H9 (cell line): ENCODE measurements at regions not wholly inside any gene's neighbourhood (a gene's known extent, or its start where the extent isn't known, plus 50 kb on each side); places are given as distances from the start of the nearest gene placed in this dataset.

Experiments used
- DNase-seq: peaks from one replicate; pipeline ENCODE4 v3.0.0-alpha.2; 2017
- H2AFZ ChIP-seq: one replicate; pipeline ENCODE4 v1.6.1; 2013; ENCODE audit warnings: mild to moderate bottlenecking, low read length, control low read depth, moderate library complexity
- H2AK5ac ChIP-seq: 2 replicates; pipeline ENCODE4 v1.6.1; 2013; ENCODE audit warnings: low read length, control low read depth, mixed read lengths; ENCODE audit not compliant: insufficient read length
- H2BK120ac ChIP-seq: one replicate; pipeline ENCODE4 v1.6.1; 2013; ENCODE audit warnings: low read depth, mild to moderate bottlenecking, low read length, control low read depth, inconsistent platforms; ENCODE audit not compliant: poor library complexity, severe bottlenecking
- H2BK12ac ChIP-seq: 2 replicates; pipeline ENCODE4 v1.6.1; 2013; ENCODE audit warnings: low read length, control low read depth, mixed read lengths, low read depth; ENCODE audit not compliant: insufficient read length
- H2BK15ac ChIP-seq: 2 replicates; pipeline ENCODE4 v1.6.1; 2013; ENCODE audit warnings: low read depth, low read length, control low read depth
- H2BK20ac ChIP-seq: one replicate; pipeline ENCODE4 v1.6.1; 2013; ENCODE audit warnings: low read depth, mild to moderate bottlenecking, low read length, control low read depth, inconsistent platforms; ENCODE audit not compliant: poor library complexity, severe bottlenecking
- H2BK5ac ChIP-seq: 2 replicates; pipeline ENCODE4 v1.6.1; 2013; ENCODE audit warnings: low read length, control low read depth, mixed read lengths; ENCODE audit not compliant: insufficient read length
- H3K14ac ChIP-seq: 2 replicates; pipeline ENCODE4 v1.6.1; 2013; ENCODE audit warnings: low read length, control low read depth; ENCODE audit not compliant: insufficient read depth
- H3K18ac ChIP-seq: 2 replicates; pipeline ENCODE4 v1.6.1; 2013; ENCODE audit warnings: low read depth, mild to moderate bottlenecking, mixed read lengths, low read length, control low read depth; ENCODE audit not compliant: insufficient read length
- H3K23ac ChIP-seq: 2 replicates; pipeline ENCODE4 v1.6.1; 2013; ENCODE audit warnings: low read length, control low read depth, mixed read lengths, low read depth; ENCODE audit not compliant: insufficient read length
- H3K23me2 ChIP-seq: 2 replicates; pipeline ENCODE4 v1.6.1; 2013; ENCODE audit warnings: low read depth, mild to moderate bottlenecking, mixed read lengths, low read length, control low read depth; ENCODE audit not compliant: insufficient read length, poor library complexity, severe bottlenecking
- H3K27ac ChIP-seq: 2 replicates; pipeline ENCODE4 v1.5.1; 2013; ENCODE audit warnings: low read length, control low read depth, mixed read lengths, low read depth; ENCODE audit not compliant: insufficient read length
- H3K27me3 ChIP-seq: 2 replicates; pipeline ENCODE4 v1.6.1; 2013; ENCODE audit warnings: low read length, control low read depth, inconsistent platforms; ENCODE audit not compliant: insufficient read depth
- H3K4ac ChIP-seq: 2 replicates; pipeline ENCODE4 v1.6.1; 2013; ENCODE audit warnings: low read depth, mild to moderate bottlenecking, control low read depth, inconsistent platforms, low read length, moderate library complexity
- H3K4me1 ChIP-seq: 2 replicates; pipeline ENCODE4 v1.6.1; 2013; ENCODE audit warnings: low read length, control low read depth, inconsistent platforms; ENCODE audit not compliant: insufficient read depth
- H3K4me2 ChIP-seq: 2 replicates; pipeline ENCODE4 v1.6.1; 2013; ENCODE audit warnings: low read length, control low read depth, mixed read lengths; ENCODE audit not compliant: insufficient read length, insufficient read depth
- H3K56ac ChIP-seq: 2 replicates; pipeline ENCODE4 v1.6.1; 2013; ENCODE audit warnings: low read depth, mild to moderate bottlenecking, mixed read lengths, low read length, control low read depth; ENCODE audit not compliant: insufficient read length
- H3K79me1 ChIP-seq: 2 replicates; pipeline ENCODE4 v1.6.1; 2013; ENCODE audit warnings: low read depth, mild to moderate bottlenecking, moderate library complexity, low read length, control low read depth, inconsistent platforms; ENCODE audit not compliant: insufficient read depth, poor library complexity, severe bottlenecking
- H3K79me2 ChIP-seq: 2 replicates; pipeline ENCODE4 v1.6.1; 2013; ENCODE audit warnings: low read length, control low read depth, inconsistent platforms; ENCODE audit not compliant: insufficient read depth
- H3K9ac ChIP-seq: 2 replicates; pipeline ENCODE4 v1.6.1; 2013; ENCODE audit warnings: low read length, control low read depth, mixed read lengths; ENCODE audit not compliant: insufficient read length; ENCODE audit errors: extremely low read depth
- H3K9me3 ChIP-seq: one replicate; pipeline ENCODE4 v1.6.1; 2013; ENCODE audit warnings: low read depth, low read length, inconsistent platforms; ENCODE audit not compliant: control insufficient read depth
- H3T11ph ChIP-seq: one replicate; pipeline ENCODE4 v1.6.1; 2013; ENCODE audit warnings: mild to moderate bottlenecking, low read length, control low read depth, inconsistent platforms
- H4K20me1 ChIP-seq: one replicate; pipeline ENCODE4 v1.6.1; 2013; ENCODE audit not compliant: control insufficient read depth, insufficient read length, insufficient read depth
- H4K5ac ChIP-seq: 2 replicates; pipeline ENCODE4 v1.6.1; 2013; ENCODE audit warnings: low read depth, mild to moderate bottlenecking, mixed read lengths, low read length, control low read depth; ENCODE audit not compliant: insufficient read length
- H4K8ac ChIP-seq: replicated peaks from 2 replicates; pipeline ENCODE4 v1.6.1; 2013; ENCODE audit warnings: low read length, control low read depth, mixed read lengths, low read depth; ENCODE audit not compliant: insufficient read length
- H4K91ac ChIP-seq: 2 replicates; pipeline ENCODE4 v1.6.1; 2013; ENCODE audit warnings: low read depth, mild to moderate bottlenecking, moderate library complexity, mixed read lengths, low read length, control low read depth; ENCODE audit not compliant: insufficient read length
- H3K27ac Mint-ChIP-seq, 3 experiments: 2 replicates in 2 of 3; 3 replicates in 1 of 3; pipeline ENCODE4 v1.8.0; 2020 to 2021; ENCODE audit warnings: mixed read lengths in 3 of 3, mild to moderate bottlenecking in 1 of 3, moderate library complexity in 1 of 3
- H3K27me3 Mint-ChIP-seq: 2 replicates; pipeline ENCODE4 v1.8.0; 2021; ENCODE audit warnings: low read depth, mild to moderate bottlenecking, moderate library complexity, mixed read lengths
- H3K36me3 Mint-ChIP-seq, 3 experiments: 2 replicates in 2 of 3; 3 replicates in 1 of 3; pipeline ENCODE4 v1.8.0; 2020 to 2021; ENCODE audit warnings: low read depth in 3 of 3, mixed read lengths in 3 of 3; ENCODE audit not compliant: insufficient read depth in 1 of 3
- H3K4me1 Mint-ChIP-seq, 2 experiments: 2 replicates each; pipeline ENCODE4 v1.8.0; 2020; ENCODE audit warnings: mixed read lengths in 2 of 2
- H3K4me3 Mint-ChIP-seq, 2 experiments: 2 replicates in 1 of 2; 3 replicates in 1 of 2; pipeline ENCODE4 v1.8.0; 2020 to 2021; ENCODE audit warnings: mild to moderate bottlenecking in 2 of 2, mixed read lengths in 2 of 2, moderate library complexity in 1 of 2
- H3K9me3 Mint-ChIP-seq, 2 experiments: 2 replicates in 1 of 2; 3 replicates in 1 of 2; pipeline ENCODE4 v1.8.0; 2020; ENCODE audit warnings: mild to moderate bottlenecking in 2 of 2, mixed read lengths in 2 of 2, moderate library complexity in 1 of 2
- CTCF ChIP-seq: fragments of 200-600 bp; sonication (generic); conservative IDR thresholded peaks from 3 replicates; pipeline ENCODE4 v1.8.0; 2021; ENCODE audit warnings: antibody characterized with exemption, mild to moderate bottlenecking
- WGBS: extraction: QIAGEN DNeasy Blood & Tissue Kit; methylation state at CpG from one replicate; pipeline ENCODE4 v1.1.7; 2013; ENCODE audit warnings: missing lambda C conversion rate, low lambda C conversion rate, mixed read lengths; ENCODE audit not compliant: insufficient read length; ENCODE audit errors: extremely low coverage; 5-methylcytosine and 5-hydroxymethylcytosine counted together

GRCh38 chr10:18737236-18737635 is 78.0 kb downstream of the ARL5B start:
- Histone ChIP-seq H2AFZ (no peak overlapping the region), H3K4me1 (no peaks in the 10 kb centered on the region), H3K9ac (no peak overlapping the region), H3K9me3 (no peaks in the 10 kb centered on the region), H4K8ac (no peak overlapping the region), H3K23ac (no peak overlapping the region), H2BK12ac (no peak overlapping the region), H4K20me1 (no peaks in the 10 kb centered on the region), H3K18ac (no peak overlapping the region), H4K5ac (no peak overlapping the region), H3K79me1 (no peaks in the 10 kb centered on the region), H2BK20ac (no peak overlapping the region), H3K27ac (no peak overlapping the region), H3K27me3 (no peaks in the 10 kb centered on the region), H3K56ac (no peak overlapping the region), H3K4ac (no peak overlapping the region), H3K79me2 (no peaks in the 10 kb centered on the region), H3K4me2 (no peak overlapping the region), H3K23me2 (no peaks in the 10 kb centered on the region), H2BK120ac (no peak overlapping the region), H3K14ac (no peak overlapping the region), H4K91ac (no peak overlapping the region), H2BK15ac (no peak overlapping the region), H2BK5ac (no peak overlapping the region), H2AK5ac (no peak overlapping the region), H3T11ph (no peak overlapping the region)
- H3K9me3 Mint-ChIP-seq = peaks cover 9 to 11% of the 10 kb centered on the region in 2 experiments; a peak in 4 of 5 replicates
- H3K4me3 Mint-ChIP-seq = no peak overlapping the region
- H3K27ac Mint-ChIP-seq = no peak overlapping the region
- DNase-seq = no peak
- no CpG with 5 or more reads among the region's 2 CpGs for WGBS
- H3K4me1 Mint-ChIP-seq = no peaks in the 10 kb centered on the region
- H3K36me3 Mint-ChIP-seq = peaks cover 0 to 9% (median 3%) of the 10 kb centered on the region in 3 experiments; a peak in 4 of 7 replicates
- no peak for TF ChIP-seq CTCF
- H3K27me3 Mint-ChIP-seq = no peaks in the 10 kb centered on the region
